ENCODE measurements at regions not wholly inside any gene's neighbourhood (a gene's known extent, or its start where the extent isn't known, plus 50 kb on each side); places are given as distances from the start of the nearest gene placed in this dataset.

GRCh38 chr7:80303315-80303714 is 168.7 kb downstream of the GNAI1 start:
- TF ChIP-seq POLR2A (IDR thresholded peaks at IDR 0.05; ENCODE audit: low read depth, low read length) = no peak
- no peak for TF ChIP-seq CTCF (IDR thresholded peaks at IDR 0.05; ENCODE audit: extremely low read depth in 1 of 2, insufficient read depth in 1 of 2, low read depth in 1 of 2, low read length in 2 of 2)
- no peak for TF ChIP-seq MAX (IDR thresholded peaks at IDR 0.05; ENCODE audit: insufficient read depth, insufficient read length)
- no peak for TF ChIP-seq POLR2AphosphoS5 (IDR thresholded peaks at IDR 0.05; ENCODE audit: insufficient read depth, low read depth, low read length)
- TF ChIP-seq EZH2 (IDR thresholded peaks at IDR 0.05; ENCODE audit: borderline replicate concordance, low read depth, low read length, severe bottlenecking) = no peak
- no peak for TF ChIP-seq JUN (IDR thresholded peaks at IDR 0.05; ENCODE audit: borderline replicate concordance, insufficient read depth, insufficient read length, low read depth)
- TF ChIP-seq MYC (IDR thresholded peaks at IDR 0.05; ENCODE audit: low read depth, low read length) = no peak
- no peak for TF ChIP-seq GATA2 (IDR thresholded peaks at IDR 0.05; ENCODE audit: insufficient read depth, insufficient read length, low read depth, low read length)

All from endothelial cell of umbilical vein (primary cell).